Neural cell (in vitro differentiated cells): ENCODE measurements at regions not wholly inside any gene's neighbourhood (a gene's known extent, or its start where the extent isn't known, plus 50 kb on each side); places are given as distances from the start of the nearest gene placed in this dataset.

ENCODE experiments used
- H2AFZ ChIP-seq: fragments of 200-600, 300-800 bp; sonication (generic), shearing (Covaris generic); 2 replicates; pipeline ENCODE4 v1.6.0; 2014; ENCODE audit warnings: low read depth, mild to moderate bottlenecking, antibody characterized with exemption, low read length, moderate library complexity
- H3F3A ChIP-seq: fragments of 200-600 bp; shearing (Covaris generic); 2 replicates; pipeline ENCODE4 v1.6.1; 2016; ENCODE audit warnings: mild to moderate bottlenecking, moderate library complexity, mixed read lengths, antibody characterized with exemption, low read length; ENCODE audit not compliant: insufficient read depth, poor library complexity, severe bottlenecking
- H3K27ac ChIP-seq: fragments of 200-600, 300-800 bp; sonication (generic), shearing (Covaris generic); 2 replicates; pipeline ENCODE4 v1.5.1; 2014; ENCODE audit warnings: mild to moderate bottlenecking, low read length, moderate library complexity
- H3K27me3 ChIP-seq: fragments of 300-800, 200-600 bp; sonication (generic), shearing (Covaris generic); 2 replicates; pipeline ENCODE4 v1.6.0; 2014; ENCODE audit warnings: mild to moderate bottlenecking, low read depth, low read length, moderate library complexity; ENCODE audit not compliant: insufficient read depth
- H3K36me3 ChIP-seq: fragments of 300-800, 200-600 bp; sonication (generic), shearing (Covaris generic); 2 replicates; pipeline ENCODE4 v1.5.1; 2014; ENCODE audit warnings: mild to moderate bottlenecking, antibody characterized with exemption, low read length, moderate library complexity; ENCODE audit not compliant: insufficient read depth
- H3K4me2 ChIP-seq: fragments of 300-800, 200-600 bp; sonication (generic), shearing (Covaris generic); 2 replicates; pipeline ENCODE4 v1.6.0; 2014; ENCODE audit warnings: mild to moderate bottlenecking, low read length
- H3K4me3 ChIP-seq: fragments of 300-800, 200-600 bp; sonication (generic), shearing (Covaris generic); 2 replicates; pipeline ENCODE4 v1.5.1; 2014; ENCODE audit warnings: mild to moderate bottlenecking, low read length, moderate library complexity
- H3K79me2 ChIP-seq: fragments of 200-600 bp; shearing (Covaris generic); replicated peaks from 2 replicates; pipeline ENCODE4 v1.6.0; 2014; ENCODE audit warnings: mild to moderate bottlenecking, low read length, moderate library complexity; ENCODE audit not compliant: insufficient read depth
- H3K9ac ChIP-seq: fragments of 300-800, 200-600 bp; sonication (generic), shearing (Covaris generic); 2 replicates; pipeline ENCODE4 v1.6.1; 2016; ENCODE audit warnings: mild to moderate bottlenecking, low read length, mixed read lengths
- H3K9me2 ChIP-seq: fragments of 200-600 bp; shearing (Covaris generic); 2 replicates; pipeline ENCODE4 v1.6.1; 2016; ENCODE audit warnings: mild to moderate bottlenecking, low read length, mixed read lengths; ENCODE audit not compliant: insufficient read depth
- H3K9me3 ChIP-seq: fragments of 200-600, 300-800 bp; sonication (generic), shearing (Covaris generic); 2 replicates; pipeline ENCODE4 v1.6.1; 2016; ENCODE audit warnings: mild to moderate bottlenecking, mixed run types, low read length, moderate library complexity, mixed read lengths
- H4K20me1 ChIP-seq: fragments of 200-600 bp; shearing (Covaris generic); 2 replicates; pipeline ENCODE4 v1.6.1; 2016; ENCODE audit warnings: mild to moderate bottlenecking, mixed run types; ENCODE audit not compliant: insufficient read depth
- CTCF ChIP-seq: fragments of 450-650 bp; IDR thresholded peaks from 2 replicates; pipeline ENCODE4 v1.5.1; 2014; ENCODE audit warnings: antibody characterized with exemption, mild to moderate bottlenecking, moderate library complexity; ENCODE audit not compliant: poor library complexity, severe bottlenecking
- EZH2 ChIP-seq: fragments of 200-600, 300-800 bp; shearing (Covaris generic), sonication (generic); IDR thresholded peaks from 2 replicates; pipeline ENCODE4 v1.6.1; 2014; ENCODE audit warnings: antibody characterized with exemption, low read length, borderline replicate concordance, mild to moderate bottlenecking; ENCODE audit not compliant: insufficient read depth, poor library complexity, severe bottlenecking
- MXI1 ChIP-seq: fragments of 450-650 bp; conservative IDR thresholded peaks from 2 replicates; pipeline ENCODE4 v1.6.1; 2014; ENCODE audit warnings: antibody characterized with exemption, mild to moderate bottlenecking; ENCODE audit not compliant: poor library complexity, severe bottlenecking
- POLR2AphosphoS5 ChIP-seq: IDR thresholded peaks from 2 replicates; pipeline ENCODE4 v1.6.1; 2012
- RAD21 ChIP-seq: fragments of 450-650 bp; conservative IDR thresholded peaks from 2 replicates; pipeline ENCODE4 v1.6.1; 2014; ENCODE audit warnings: antibody characterized with exemption, mild to moderate bottlenecking, moderate library complexity
- REST ChIP-seq: IDR thresholded peaks from 2 replicates; pipeline ENCODE4 v1.6.1; 2012; ENCODE audit warnings: borderline replicate concordance
- SMC3 ChIP-seq: fragments of 450-650 bp; conservative IDR thresholded peaks from 2 replicates; pipeline ENCODE4 v1.6.1; 2014; ENCODE audit warnings: antibody characterized with exemption, mild to moderate bottlenecking, moderate library complexity; ENCODE audit not compliant: poor library complexity
- TAF1 ChIP-seq: IDR thresholded peaks from 2 replicates; pipeline ENCODE4 v1.6.1; 2012; ENCODE audit warnings: low read depth

GRCh38 chr2:147374423-147374811 is 470.4 kb upstream of the ACVR2A start:
- Histone ChIP-seq H3K9ac (no peak overlapping the region), H3K79me2 (no peaks in the 10 kb centered on the region), H3K9me2 (no peaks in the 10 kb centered on the region), H3K9me3 (no peaks in the 10 kb centered on the region), H3F3A (no peaks in the 10 kb centered on the region), H3K36me3 (no peaks in the 10 kb centered on the region), H4K20me1 (no peaks in the 10 kb centered on the region), H3K4me2 (no peak overlapping the region), H3K4me3 (no peak overlapping the region), H3K27me3 (no peaks in the 10 kb centered on the region), H3K27ac (no peak overlapping the region), H2AFZ (no peak overlapping the region)
- TF ChIP-seq SMC3 = no peak
- no peak for TF ChIP-seq CTCF
- TF ChIP-seq REST = no peak
- TF ChIP-seq MXI1 = no peak
- TF ChIP-seq TAF1 = no peak

DNA sequence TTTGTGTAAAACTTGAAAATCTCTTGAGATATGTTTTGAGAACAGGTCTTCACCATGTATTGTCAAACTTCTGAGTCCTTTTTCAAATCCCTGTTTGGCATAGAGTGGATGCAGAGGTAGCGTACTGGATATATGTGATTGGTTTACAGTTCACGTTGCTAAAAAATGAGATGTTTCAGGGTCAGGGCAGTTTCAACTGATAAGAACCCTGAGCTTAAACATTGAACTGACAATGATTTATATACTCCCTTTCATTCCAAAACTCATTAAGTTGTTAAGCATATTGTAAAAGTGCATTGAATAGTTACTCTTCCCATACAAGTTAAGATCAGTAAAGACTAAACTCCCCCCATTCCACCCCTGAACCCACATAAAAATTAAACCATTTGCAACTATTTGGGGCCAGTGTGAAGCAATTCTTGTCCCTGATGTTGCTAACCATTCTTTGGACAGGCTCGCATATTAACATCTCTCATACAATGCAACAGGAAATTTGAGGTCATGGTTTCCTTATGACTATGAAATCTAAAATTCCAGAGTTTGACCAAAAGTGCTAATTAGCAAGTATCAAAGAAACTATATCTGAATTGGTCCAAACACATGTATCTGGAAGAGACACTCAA is 470.9 kb upstream of the ACVR2A start:
- Histone ChIP-seq H3K9me2 (no peaks in the 10 kb centered on the region), H3K9ac (no peak overlapping the region), H4K20me1 (no peaks in the 10 kb centered on the region), H3K4me2 (no peak overlapping the region), H2AFZ (no peak overlapping the region), H3K27me3 (no peaks in the 10 kb centered on the region), H3K36me3 (no peaks in the 10 kb centered on the region), H3K4me3 (no peak overlapping the region), H3K9me3 (no peaks in the 10 kb centered on the region), H3K79me2 (no peaks in the 10 kb centered on the region), H3K27ac (no peak overlapping the region), H3F3A (no peaks in the 10 kb centered on the region)
- TF ChIP-seq EZH2 = no peak

- Histone ChIP-seq H3K36me3 (no peaks in the 10 kb centered on the region), H3K27me3 (no peaks in the 10 kb centered on the region), H4K20me1 (no peaks in the 10 kb centered on the region), H2AFZ (no peak overlapping the region), H3K9me3 (no peaks in the 10 kb centered on the region), H3F3A (no peaks in the 10 kb centered on the region), H3K9ac (no peak overlapping the region), H3K9me2 (no peaks in the 10 kb centered on the region), H3K4me3 (no peak overlapping the region), H3K4me2 (no peak overlapping the region), H3K79me2 (no peaks in the 10 kb centered on the region), H3K27ac (no peak overlapping the region)
- no peak for TF ChIP-seq CTCF
- TF ChIP-seq POLR2AphosphoS5 = no peak
- TF ChIP-seq EZH2 = no peak
- no peak for TF ChIP-seq RAD21
- TF ChIP-seq REST = no peak
These were observed 476.5 kb upstream of the ACVR2A start for GRCh38 chr2:147368306-147368705.
